HCT116 (cell line): ENCODE measurements at regions not wholly inside any gene's neighbourhood (a gene's known extent, or its start where the extent isn't known, plus 50 kb on each side); places are given as distances from the start of the nearest gene placed in this dataset.

ENCODE experiments used
- ATAC-seq: fragments of 200-7000 bp; cut with Tn5 transposase; 2 replicates; pipeline ENCODE4 v1.9.1; 2020; ENCODE audit warnings: mild to moderate bottlenecking, moderate library complexity
- BruUV-seq: library from RNA; stranded (reverse); fragments of 400-500 nt; replicated peaks from 2 replicates; lab custom pipeline; 2021; lab: Mats Ljungman, UMichigan
- CTCF ChIA-PET: fragments of 300-600 bp; sonication (Branson Sonifier 250); formaldehyde crosslinking; loops from one replicate; lab custom pipeline; 2021; ENCODE audit warnings: antibody characterized with exemption; lab: Charles Lee
- POLR2A ChIA-PET: fragments of 300-600, 350-600 bp; sonication (Branson Sonifier 250); formaldehyde crosslinking; loops from one replicate; lab custom pipeline; 2021; ENCODE audit warnings: antibody characterized with exemption; lab: Charles Lee
- RAD21 ChIA-PET, 2 experiments: fragments of 300-600 bp; sonication (Branson Sonifier 250); formaldehyde crosslinking; loops; one replicate each; lab custom pipeline; 2023; ENCODE audit warnings: low total read pairs in 2 of 2; ENCODE audit not compliant: uncharacterized antibody in 2 of 2, unreplicated experiment in 2 of 2, low non-redundant PET in 1 of 2; lab: Charles Lee
- DNase-seq: peaks from one replicate; pipeline ENCODE4 v3.0.0-alpha.2; 2010; ENCODE audit warnings: low read depth, low spot score
- H2AFZ ChIP-seq: fragments of 200-600 bp; shearing (Covaris generic), sonication (generic); 2 replicates; pipeline ENCODE4 v1.6.1; 2017; ENCODE audit warnings: low read depth, mixed run types, mixed read lengths, antibody characterized with exemption, low read length; ENCODE audit not compliant: poor library complexity, severe bottlenecking
- H3K27ac ChIP-seq: 2 replicates; pipeline ENCODE4 v1.5.1; 2012; ENCODE audit warnings: low read depth, low read length
- H3K27me3 ChIP-seq: fragments of 200-600 bp; sonication (generic); 2 replicates; pipeline ENCODE4 v1.6.1; 2016; ENCODE audit warnings: mixed run types, low read length, mixed read lengths; ENCODE audit not compliant: insufficient read depth
- H3K36me3 ChIP-seq, 2 experiments: fragments of 200-500 bp in 1 of 2; fragments of 200-600 bp in 1 of 2; sonication (Bioruptor generic) in 1 of 2; sonication (generic) in 1 of 2; 2 replicates each; pipeline versions ENCODE4 v1.5.1 to v1.6.1; 2014 to 2016; ENCODE audit warnings: low read length in 2 of 2, inconsistent platforms in 1 of 2, mixed read lengths in 1 of 2, mixed run types in 1 of 2; ENCODE audit not compliant: insufficient read depth in 2 of 2, control insufficient read depth in 1 of 2
- H3K4me1 ChIP-seq, 2 experiments: fragments of 200-600 bp in 1 of 2; sonication (generic) in 1 of 2; 2 replicates each; pipeline versions ENCODE4 v1.5.1 to v1.6.1; 2012 to 2017; ENCODE audit warnings: low read length in 2 of 2, inconsistent platforms in 1 of 2, mild to moderate bottlenecking in 1 of 2, mixed read lengths in 1 of 2, mixed run types in 1 of 2, moderate library complexity in 1 of 2; ENCODE audit not compliant: insufficient read depth in 2 of 2, control insufficient read depth in 1 of 2
- H3K4me2 ChIP-seq: fragments of 200-600 bp; sonication (generic); 2 replicates; pipeline ENCODE4 v1.6.1; 2017; ENCODE audit warnings: mixed run types, low read length, mixed read lengths
- H3K4me3 ChIP-seq, 2 experiments: fragments of 200-600 bp in 1 of 2; sonication (generic) in 1 of 2; replicated peaks in 1 of 2; 2 replicates each; pipeline ENCODE4 v1.5.1; 2011 to 2016; ENCODE audit warnings: low read length in 2 of 2, control low read depth in 1 of 2, low read depth in 1 of 2, mild to moderate bottlenecking in 1 of 2, mixed read lengths in 1 of 2, mixed run types in 1 of 2
- H3K79me2 ChIP-seq: fragments of 200-600 bp; sonication (generic); 2 replicates; pipeline ENCODE4 v1.6.1; 2017; ENCODE audit warnings: mild to moderate bottlenecking, mixed run types, low read length, moderate library complexity, mixed read lengths; ENCODE audit not compliant: insufficient read depth
- H3K9ac ChIP-seq: fragments of 200-600 bp; sonication (generic); 2 replicates; pipeline ENCODE4 v1.6.1; 2016; ENCODE audit warnings: low read length, mixed read lengths
- H3K9me2 ChIP-seq: fragments of 200-600 bp; sonication (generic), shearing (Covaris generic); 2 replicates; pipeline ENCODE4 v1.6.1; 2017; ENCODE audit warnings: mixed run types, mild to moderate bottlenecking, moderate library complexity; ENCODE audit not compliant: insufficient read depth
- H3K9me3 ChIP-seq, 2 experiments: fragments of 200-500 bp in 1 of 2; fragments of 200-600 bp in 1 of 2; sonication (Bioruptor generic) in 1 of 2; sonication (generic) in 1 of 2; 2 replicates each; pipeline ENCODE4 v1.6.1; 2014 to 2017; ENCODE audit warnings: low read length in 2 of 2, mixed read lengths in 2 of 2, inconsistent platforms in 1 of 2, low read depth in 1 of 2, mild to moderate bottlenecking in 1 of 2, mixed run types in 1 of 2, moderate library complexity in 1 of 2; ENCODE audit not compliant: control insufficient read depth in 1 of 2, insufficient read depth in 1 of 2
- H4K20me1 ChIP-seq: fragments of 200-600 bp; sonication (generic), shearing (Covaris generic); 2 replicates; pipeline ENCODE4 v1.6.1; 2017; ENCODE audit warnings: mixed run types, mild to moderate bottlenecking, moderate library complexity; ENCODE audit not compliant: insufficient read depth
- ATF3 ChIP-seq: IDR thresholded peaks from 2 replicates; pipeline ENCODE4 v1.6.1; 2012
- CBX3 ChIP-seq: IDR thresholded peaks from 2 replicates; pipeline ENCODE4 v1.6.1; 2012; ENCODE audit warnings: low read depth
- CEBPB ChIP-seq: IDR thresholded peaks from 2 replicates; pipeline ENCODE4 v1.6.1; 2012; ENCODE audit warnings: low read depth
- CTCF ChIP-seq, 3 experiments: fragments of 200-600 bp in 1 of 3; sonication (generic) in 1 of 3; IDR thresholded peaks in 2 of 3; conservative IDR thresholded peaks in 1 of 3; 2 replicates each; pipeline ENCODE4 v1.5.1; 2012 to 2017; ENCODE audit warnings: low read depth in 2 of 3, low read length in 2 of 3, antibody characterized with exemption in 1 of 3, borderline replicate concordance in 1 of 3, control low read depth in 1 of 3, mild to moderate bottlenecking in 1 of 3, mixed read lengths in 1 of 3, mixed run types in 1 of 3, moderate library complexity in 1 of 3; ENCODE audit not compliant: insufficient read depth in 1 of 3
- RAD21 ChIP-seq: IDR thresholded peaks from 2 replicates; pipeline ENCODE4 v1.6.1; 2012; ENCODE audit warnings: low read depth, mild to moderate bottlenecking
- SP1 ChIP-seq: IDR thresholded peaks from 2 replicates; pipeline ENCODE4 v1.6.1; 2012; ENCODE audit warnings: low read depth
- YY1 ChIP-seq: IDR thresholded peaks from 2 replicates; pipeline ENCODE4 v1.6.1; 2011; ENCODE audit warnings: low read length, low read depth, moderate library complexity, mild to moderate bottlenecking; ENCODE audit not compliant: insufficient replicate concordance; ENCODE audit errors: extremely low read depth
- ZNF274 ChIP-seq: fragments of 200-500 bp; sonication (Bioruptor generic); IDR thresholded peaks from 2 replicates; pipeline ENCODE4 v1.6.1; 2014; ENCODE audit warnings: mild to moderate bottlenecking, low read depth, low read length, inconsistent platforms
- intact Hi-C: fragments of 100-400 bp; cut with micrococcal nuclease; formaldehyde crosslinking; loops from 2 replicates; pipeline ENCODE4 v1.10.0; 2022

DNA sequence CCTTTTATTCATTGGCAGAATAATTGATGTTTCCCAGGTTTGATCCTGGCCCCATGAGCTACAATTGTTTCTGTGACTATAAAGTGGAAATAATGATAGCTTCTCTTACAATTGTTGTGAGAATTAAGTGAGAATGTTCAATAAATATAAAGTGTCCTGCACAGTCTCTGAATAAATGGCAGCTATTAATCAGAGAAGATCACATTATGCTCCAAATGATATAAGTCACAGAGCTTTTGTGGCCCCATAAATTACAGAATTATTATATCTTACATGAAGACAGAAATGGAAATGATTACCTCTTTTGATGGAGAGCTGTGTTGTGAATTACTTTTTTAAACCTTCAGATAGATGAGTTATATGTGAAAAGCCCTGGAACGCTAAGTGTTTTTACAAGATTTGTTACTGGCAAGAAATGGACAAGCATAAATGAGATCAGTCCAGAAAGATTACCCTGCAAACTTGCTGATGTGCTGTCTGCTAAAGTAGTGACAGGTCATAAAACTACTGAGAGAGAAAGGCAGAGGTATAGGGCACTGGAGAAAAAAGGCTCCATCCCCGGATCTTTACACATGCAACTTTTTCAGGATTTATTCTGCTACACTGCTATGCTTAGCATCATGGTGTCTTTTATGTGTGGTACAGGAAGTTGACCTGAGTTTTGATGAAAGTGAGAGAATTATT, 750.9 kb upstream of the GOT2 start:
- Histone ChIP-seq H3K27me3 (no peaks in the 10 kb centered on the region), H3K4me1 (no peaks in the 10 kb centered on the region), H3K36me3 (no peaks in the 10 kb centered on the region), H3K4me3 (no peak overlapping the region), H3K4me2 (no peak overlapping the region), H3K27ac (no peak overlapping the region), H3K9ac (no peak overlapping the region), H2AFZ (no peak overlapping the region), H4K20me1 (no peaks in the 10 kb centered on the region), H3K79me2 (no peaks in the 10 kb centered on the region), H3K9me2 (no peaks in the 10 kb centered on the region), H3K9me3 (peaks cover 4 to 17% of the 10 kb centered on the region in 2 experiments; a peak in 2 of 4 replicates)
- TF ChIP-seq ZNF274: no peak
- no peak for TF ChIP-seq CEBPB
- TF ChIP-seq CTCF (IDR thresholded peaks at IDR 0.05 in 2 of 3, conservative IDR thresholded peaks at IDR 0.05 in 1 of 3; ENCODE audit: borderline replicate concordance in 1 of 3, insufficient read depth in 1 of 3, low read depth in 2 of 3, low read length in 2 of 3): no peak
- TF ChIP-seq RAD21: no peak
- ChIA-PET CTCF (no interaction called here), RAD21 (no interaction called here), POLR2A (no interaction called here)
- intact Hi-C loops: no loop called here
- no TSS peak for BruUV-seq
- ATAC-seq (no peak), DNase-seq (no peak)

DNA sequence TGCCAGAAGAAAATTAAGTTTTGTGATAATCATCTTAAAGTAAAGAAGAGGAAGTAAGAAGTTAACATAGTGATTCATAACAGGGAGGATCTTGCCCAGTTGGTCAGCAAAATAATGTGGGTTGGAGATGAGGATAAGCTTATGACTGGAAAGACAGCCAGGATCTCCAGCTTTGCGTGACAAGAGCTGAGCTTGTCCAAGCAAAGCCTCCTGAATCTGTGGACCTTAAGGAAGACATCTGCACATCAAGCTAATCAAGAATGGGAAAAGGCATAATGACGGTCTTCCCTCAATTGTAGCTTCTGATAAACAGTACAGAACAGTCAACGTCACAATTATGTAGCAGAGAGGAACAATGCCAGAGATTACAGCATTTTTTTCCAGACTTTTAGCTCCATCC, 744.7 kb upstream of the GOT2 start:
- intact Hi-C loops: no loop called here
- Histone ChIP-seq H3K4me1 (no peaks in the 10 kb centered on the region), H3K36me3 (no peaks in the 10 kb centered on the region), H3K4me2 (no peak overlapping the region), H3K4me3 (no peak overlapping the region), H3K79me2 (no peaks in the 10 kb centered on the region), H3K9ac (no peak overlapping the region), H3K27ac (no peak overlapping the region), H2AFZ (no peak overlapping the region), H4K20me1 (no peaks in the 10 kb centered on the region), H3K9me3 (peaks cover 0 to 7% of the 10 kb centered on the region in 2 experiments; a peak in 2 of 4 replicates), H3K27me3 (no peaks in the 10 kb centered on the region), H3K9me2 (no peaks in the 10 kb centered on the region)
- ATAC-seq (no peak), DNase-seq (no peak)
- no TSS peak for BruUV-seq
- POLR2A ChIA-PET: no interaction called here
- TF ChIP-seq CBX3 (no peak), YY1 (no peak), ATF3 (no peak), SP1 (no peak)
- RAD21 ChIA-PET: no interaction called here
- CTCF ChIA-PET: no interaction called here
